ENCODE measurements at regions not wholly inside any gene's neighbourhood (a gene's known extent, or its start where the extent isn't known, plus 50 kb on each side); places are given as distances from the start of the nearest gene placed in this dataset.

- H3K36me3 ChIP-seq (ENCODE audit: control insufficient read depth in 2 of 4, insufficient read depth in 4 of 4, low read length in 3 of 4): no peaks in the 10 kb centered on the region
- FAIRE-seq: no peak
- no peak for TF ChIP-seq CHD7 (IDR thresholded peaks at IDR 0.05; ENCODE audit: insufficient replicate concordance, low read length)
Measured at GRCh38 chr2:13877571-13877970, 754.9 kb upstream of the LRATD1 start.

More at GRCh38 chr2:13877571-13877970, 754.9 kb upstream of the LRATD1 start:
- Histone ChIP-seq H3K79me1 (ENCODE audit: low read depth, low read length) (no peaks in the 10 kb centered on the region), H3K23ac (ENCODE audit: insufficient read length) (no peak overlapping the region), H4K8ac (ENCODE audit: extremely low read depth, insufficient read depth, low read length) (no peak overlapping the region), H3K27ac (ENCODE audit: low read depth, low read length) (no peak overlapping the region), H2BK12ac (ENCODE audit: low read depth, low read length) (no peak overlapping the region), H2BK5ac (ENCODE audit: low read depth, low read length) (no peak overlapping the region), H3K9ac (replicated peaks in 1 of 4; ENCODE audit: extremely low read depth in 1 of 4, low read depth in 3 of 4, low read length in 3 of 4) (no peak overlapping the region), H3K56ac (replicated peaks; ENCODE audit: insufficient read length, low read depth, low read length) (no peak overlapping the region), H4K5ac (ENCODE audit: insufficient read length, low read depth, low read length) (no peak overlapping the region), H2BK120ac (replicated peaks; ENCODE audit: low read depth, low read length) (no peak overlapping the region), H3K14ac (ENCODE audit: insufficient read length) (no peak overlapping the region), H2BK15ac (ENCODE audit: low read length) (no peak overlapping the region), H3K4me3 (ENCODE audit: extremely low read depth in 1 of 4, insufficient read depth in 2 of 4, low read depth in 3 of 4, low read length in 4 of 4) (no peak overlapping the region), H3K4me1 (replicated peaks in 1 of 4; ENCODE audit: control insufficient read depth in 3 of 4, insufficient read depth in 4 of 4, low read length in 3 of 4) (no peaks in the 10 kb centered on the region), H3K27me3 (replicated peaks in 1 of 4; ENCODE audit: control insufficient read depth in 3 of 4, extremely low read depth in 1 of 4, insufficient read depth in 3 of 4, low read length in 3 of 4) (no peaks in the 10 kb centered on the region), H3K79me2 (ENCODE audit: control insufficient read depth in 1 of 2, insufficient read depth in 2 of 2, low read length in 2 of 2) (no peaks in the 10 kb centered on the region), H4K20me1 (replicated peaks in 1 of 2; ENCODE audit: control insufficient read depth in 1 of 2, insufficient read depth in 2 of 2, low read length in 2 of 2) (no peaks in the 10 kb centered on the region), H3K4me2 (ENCODE audit: insufficient read depth in 1 of 2, low read depth in 2 of 2, low read length in 2 of 2) (no peak overlapping the region), H3K18ac (ENCODE audit: extremely low read depth, low read length) (no peak overlapping the region), H3K9me3 (ENCODE audit: insufficient read depth in 2 of 2, low read depth in 1 of 2, low read length in 1 of 2) (no peaks in the 10 kb centered on the region), H4K91ac (replicated peaks; ENCODE audit: insufficient read length, low read length) (no peak overlapping the region), H3K4ac (replicated peaks; ENCODE audit: insufficient read length, low read depth, low read length) (no peak overlapping the region), H2AK5ac (ENCODE audit: low read depth, low read length) (no peak overlapping the region), H2BK20ac (ENCODE audit: low read length) (no peak overlapping the region), H2AFZ (ENCODE audit: low read length) (no peak overlapping the region), H3K23me2 (ENCODE audit: low read depth, low read length) (no peaks in the 10 kb centered on the region)
- WGBS, 2 experiments (ENCODE audit: extremely low coverage in 1 of 2, insufficient coverage in 1 of 2, insufficient read length in 1 of 2, insufficient replicate concordance in 2 of 2, low coverage in 1 of 2, low lambda C conversion rate in 2 of 2, missing lambda C conversion rate in 1 of 2): 90% methylated on average over 2 of the region's 2 CpGs; no CpG with 5 or more reads in 1 of the 2 experiments
- ChIA-PET CTCF (ENCODE audit: partially characterized antibody) (no interaction called here), POLR2A (ENCODE audit: partially characterized antibody) (no interaction called here)
- no peak for DNase-seq (ENCODE audit: low read depth in 1 of 2, low spot score in 2 of 2)

Measured in H1 (cell line).